ENCODE measurements at regions not wholly inside any gene's neighbourhood (a gene's known extent, or its start where the extent isn't known, plus 50 kb on each side); places are given as distances from the start of the nearest gene placed in this dataset.

DNA sequence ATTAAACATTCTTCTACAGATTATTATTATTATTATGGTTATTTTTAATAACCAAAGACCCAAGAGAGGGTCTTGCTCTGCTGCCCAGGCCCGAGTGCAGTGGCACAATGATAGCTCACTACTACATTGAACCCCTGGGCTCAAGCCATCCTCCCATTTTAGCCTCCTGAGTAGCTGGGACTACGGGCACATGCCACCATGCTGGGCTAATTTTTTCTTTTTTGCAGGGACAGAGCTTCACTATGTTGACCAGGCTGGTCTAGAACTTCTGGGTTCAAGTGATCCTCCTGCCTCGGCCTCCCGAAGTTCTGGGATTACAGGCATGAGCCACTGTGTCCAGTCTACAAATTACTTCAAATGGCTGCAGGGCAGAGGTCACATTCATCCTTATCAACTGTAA is 179.8 kb downstream of the KCNRG start:
- Histone ChIP-seq H3K27ac (no peak overlapping the region), H3K9me3 (no peaks in the 10 kb centered on the region), H3K27me3 (no peaks in the 10 kb centered on the region), H3K36me3 (no peaks in the 10 kb centered on the region), H3K4me1 (no peaks in the 10 kb centered on the region), H3K4me3 (no peak overlapping the region)
- DNase-seq (ENCODE audit: low spot score in 2 of 2) = no peak
- TF ChIP-seq, protein P1, sequence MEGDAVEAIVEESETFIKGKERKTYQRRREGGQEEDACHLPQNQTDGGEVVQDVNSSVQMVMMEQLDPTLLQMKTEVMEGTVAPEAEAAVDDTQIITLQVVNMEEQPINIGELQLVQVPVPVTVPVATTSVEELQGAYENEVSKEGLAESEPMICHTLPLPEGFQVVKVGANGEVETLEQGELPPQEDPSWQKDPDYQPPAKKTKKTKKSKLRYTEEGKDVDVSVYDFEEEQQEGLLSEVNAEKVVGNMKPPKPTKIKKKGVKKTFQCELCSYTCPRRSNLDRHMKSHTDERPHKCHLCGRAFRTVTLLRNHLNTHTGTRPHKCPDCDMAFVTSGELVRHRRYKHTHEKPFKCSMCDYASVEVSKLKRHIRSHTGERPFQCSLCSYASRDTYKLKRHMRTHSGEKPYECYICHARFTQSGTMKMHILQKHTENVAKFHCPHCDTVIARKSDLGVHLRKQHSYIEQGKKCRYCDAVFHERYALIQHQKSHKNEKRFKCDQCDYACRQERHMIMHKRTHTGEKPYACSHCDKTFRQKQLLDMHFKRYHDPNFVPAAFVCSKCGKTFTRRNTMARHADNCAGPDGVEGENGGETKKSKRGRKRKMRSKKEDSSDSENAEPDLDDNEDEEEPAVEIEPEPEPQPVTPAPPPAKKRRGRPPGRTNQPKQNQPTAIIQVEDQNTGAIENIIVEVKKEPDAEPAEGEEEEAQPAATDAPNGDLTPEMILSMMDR (IDR thresholded peaks at IDR 0.05) = no peak
- intact Hi-C loops (cut with DNase I) = no loop called here

DNA sequence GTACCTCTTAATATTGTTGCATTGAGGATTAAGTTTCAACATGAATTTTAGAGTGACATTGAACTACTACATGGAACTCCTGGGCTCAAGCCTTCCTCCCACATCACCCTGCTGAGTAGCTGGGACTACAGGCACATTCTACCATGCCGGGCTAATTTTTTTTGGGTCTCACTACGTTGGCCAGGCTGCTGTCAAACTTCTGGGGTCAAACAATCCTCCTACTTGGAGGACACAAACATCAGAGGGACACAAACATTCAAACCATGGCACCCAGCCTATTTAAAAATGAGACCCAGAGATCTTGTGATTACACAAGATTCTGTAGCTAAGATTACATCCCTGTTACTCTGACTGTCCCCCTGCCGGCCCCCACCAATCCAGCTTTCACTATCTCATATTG is 180.9 kb downstream of the KCNRG start:
- intact Hi-C loops (cut with DNase I) = no loop called here
- Histone ChIP-seq H3K27me3 (no peaks in the 10 kb centered on the region), H3K9me3 (no peaks in the 10 kb centered on the region), H3K4me3 (no peak overlapping the region), H3K36me3 (no peaks in the 10 kb centered on the region), H3K4me1 (no peaks in the 10 kb centered on the region), H3K27ac (no peak overlapping the region)
- TF ChIP-seq, protein P1 (IDR thresholded peaks at IDR 0.05) = no peak
- no peak for DNase-seq (ENCODE audit: low spot score in 2 of 2)

DNA sequence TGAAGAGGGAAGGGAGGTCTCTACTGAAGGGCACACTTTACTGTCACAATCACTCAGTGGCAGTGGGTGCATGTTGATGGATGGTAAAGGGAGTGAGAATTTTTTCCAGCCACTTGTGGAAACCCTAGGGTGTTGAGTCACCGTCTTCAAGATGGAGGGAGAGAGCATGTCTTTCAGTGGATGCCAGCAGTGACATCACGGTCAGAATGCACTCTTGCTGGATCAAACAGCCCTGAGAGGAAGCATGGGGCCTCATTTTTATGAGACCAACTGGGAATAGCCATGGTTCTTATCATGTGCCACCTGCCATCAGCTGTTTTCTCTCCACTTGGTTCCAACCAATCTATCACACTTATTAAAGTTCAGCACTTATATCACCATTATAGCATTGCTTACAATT is 182.5 kb downstream of the KCNRG start:
- DNase-seq (ENCODE audit: low spot score in 2 of 2) = no peak
- TF ChIP-seq, protein P1 (IDR thresholded peaks at IDR 0.05) = no peak
- intact Hi-C loops (cut with DNase I) = no loop called here
- no peak overlapping the region for H3K4me3 ChIP-seq
- no peaks in the 10 kb centered on the region for H3K27me3 ChIP-seq
- no peaks in the 10 kb centered on the region for H3K4me1 ChIP-seq
- no peaks in the 10 kb centered on the region for H3K36me3 ChIP-seq
- no peaks in the 10 kb centered on the region for H3K9me3 ChIP-seq
- H3K27ac ChIP-seq = no peak overlapping the region

DNA sequence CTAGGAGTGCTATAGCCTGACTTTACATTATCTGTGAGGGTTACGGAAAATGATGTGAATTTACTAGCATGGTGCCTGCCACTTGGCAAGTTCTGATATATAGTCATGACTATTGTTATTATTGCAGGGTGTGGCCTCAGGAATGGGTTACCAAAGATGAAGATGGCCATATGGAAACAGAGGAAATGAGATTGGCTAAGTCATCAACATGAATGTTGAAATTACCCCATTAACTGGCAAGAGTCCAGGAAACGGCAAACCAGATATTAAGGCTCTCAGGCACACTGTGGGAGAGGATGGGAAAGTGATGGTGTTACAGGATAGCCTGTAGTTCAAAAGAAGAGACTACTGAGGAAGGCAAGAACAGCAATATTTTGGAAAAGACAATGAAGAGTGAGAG is 183.3 kb downstream of the KCNRG start:
- DNase-seq (ENCODE audit: low spot score in 2 of 2) = no peak
- intact Hi-C loops (cut with DNase I) = no loop called here
- H3K27me3 ChIP-seq = no peaks in the 10 kb centered on the region
- H3K4me1 ChIP-seq = no peaks in the 10 kb centered on the region
- H3K9me3 ChIP-seq = no peaks in the 10 kb centered on the region
- H3K36me3 ChIP-seq = no peaks in the 10 kb centered on the region
- TF ChIP-seq, protein P1 (IDR thresholded peaks at IDR 0.05) = no peak
- H3K27ac ChIP-seq = no peak overlapping the region
- no peak overlapping the region for H3K4me3 ChIP-seq

DNA sequence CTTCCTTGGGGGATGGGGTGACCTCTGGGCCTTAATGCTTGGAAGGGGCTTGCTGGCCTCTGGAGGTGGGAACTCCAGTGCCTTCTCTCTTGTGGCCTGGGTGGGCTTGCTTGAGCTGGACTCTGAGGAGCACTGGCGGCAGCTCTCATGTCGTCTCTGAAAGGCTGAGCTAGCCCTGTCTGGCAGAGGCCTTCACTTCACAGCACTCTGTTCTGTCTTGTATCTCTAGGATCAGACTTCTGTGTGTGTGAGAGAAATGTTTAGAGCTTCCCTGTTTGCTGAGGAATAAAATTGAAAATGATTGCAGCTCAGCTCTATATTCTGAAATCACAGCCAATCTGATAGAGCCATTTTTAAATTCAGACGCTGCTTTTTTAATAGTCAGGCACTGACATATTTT is 185.3 kb downstream of the KCNRG start:
- Histone ChIP-seq H3K4me3 (no peak overlapping the region), H3K27ac (no peak overlapping the region), H3K9me3 (no peaks in the 10 kb centered on the region), H3K36me3 (no peaks in the 10 kb centered on the region), H3K4me1 (no peaks in the 10 kb centered on the region), H3K27me3 (no peaks in the 10 kb centered on the region)
- DNase-seq (ENCODE audit: low spot score in 2 of 2) = no peak
- TF ChIP-seq, protein P1 (IDR thresholded peaks at IDR 0.05) = no peak
- intact Hi-C loops (cut with DNase I) = no loop called here

DNA sequence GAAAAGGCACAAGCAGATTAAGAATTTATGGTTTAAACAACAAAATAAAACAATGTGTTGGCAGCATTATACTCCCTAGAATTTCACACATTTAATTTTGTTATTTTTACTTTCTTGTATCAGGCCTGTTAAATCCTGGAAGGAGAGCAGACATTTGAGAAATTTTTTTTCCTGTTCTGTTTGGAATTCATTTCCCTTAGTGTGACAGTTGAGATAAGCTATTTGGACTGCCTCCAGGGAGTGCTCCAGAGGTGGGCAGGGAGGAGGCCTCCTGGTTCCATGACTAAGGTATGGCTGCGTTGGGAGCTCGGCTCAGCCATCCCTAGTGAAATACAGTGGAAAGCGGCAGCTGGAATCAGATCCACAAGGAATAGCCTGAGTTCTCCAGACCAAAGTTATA is 185.7 kb downstream of the KCNRG start:
- H3K4me1 ChIP-seq = no peaks in the 10 kb centered on the region
- no peak overlapping the region for H3K27ac ChIP-seq
- no peaks in the 10 kb centered on the region for H3K36me3 ChIP-seq
- DNase-seq (ENCODE audit: low spot score in 2 of 2) = no peak
- no peaks in the 10 kb centered on the region for H3K27me3 ChIP-seq
- TF ChIP-seq, protein P1 (IDR thresholded peaks at IDR 0.05) = no peak
- intact Hi-C loops (cut with DNase I) = no loop called here
- H3K4me3 ChIP-seq = no peak overlapping the region
- H3K9me3 ChIP-seq = no peaks in the 10 kb centered on the region
